ENCODE measurements at regions not wholly inside any gene's neighbourhood (a gene's known extent, or its start where the extent isn't known, plus 50 kb on each side); places are given as distances from the start of the nearest gene placed in this dataset.

DNA sequence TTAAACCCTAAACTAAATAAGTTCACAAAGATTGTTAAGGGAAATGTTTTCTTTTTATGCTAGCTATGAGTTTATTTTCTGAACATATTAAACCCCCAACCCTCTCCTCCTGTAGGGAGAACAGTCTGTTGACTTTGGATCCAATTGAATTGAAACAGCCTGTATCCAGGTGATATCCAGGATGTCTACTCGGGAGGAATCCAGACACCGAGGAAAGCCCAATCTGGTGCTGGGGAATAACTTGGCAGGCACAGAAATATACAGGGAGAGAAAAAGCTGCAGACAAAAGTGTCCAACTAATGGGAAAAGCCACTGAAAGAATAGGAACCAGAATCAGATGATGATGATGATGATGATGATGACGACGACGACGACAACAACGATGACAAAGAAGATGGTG lies 93.9 kb upstream of the API5 start:
- no peaks in the 10 kb centered on the region for H3K36me3 ChIP-seq (replicated peaks in 1 of 2; ENCODE audit: control insufficient read depth in 1 of 2, insufficient read depth in 2 of 2, low read length in 2 of 2)
- in situ Hi-C loops (cut with HindIII; ENCODE audit: extremely low pct_ligation_motif_present, low pct_unique_long_range_greater_than_20kb), result no loop called here

More for the DNA sequence above, 93.9 kb upstream of the API5 start:
- Histone ChIP-seq H3K4me3 (replicated peaks in 1 of 3; ENCODE audit: insufficient read depth in 1 of 3, low read depth in 2 of 3, low read length in 3 of 3) (no peak overlapping the region), H3K79me2 (ENCODE audit: insufficient read depth, low read length) (no peaks in the 10 kb centered on the region), H3K9me3 (ENCODE audit: low read length) (no peaks in the 10 kb centered on the region; the same call in 1 of the 2 replicates), H4K20me1 (ENCODE audit: insufficient read depth, low read length) (no peaks in the 10 kb centered on the region), H3K27me3 (ENCODE audit: control insufficient read depth in 1 of 2, insufficient read depth in 2 of 2, low read length in 2 of 2) (no peaks in the 10 kb centered on the region), H3K27ac (ENCODE audit: extremely low read length, insufficient read depth, low read length) (no peak overlapping the region), H3K4me2 (ENCODE audit: low read depth, low read length) (no peak overlapping the region), H2AFZ (ENCODE audit: low read length) (no peak overlapping the region), H3K9ac (ENCODE audit: insufficient read depth, low read depth, low read length) (no peak overlapping the region), H3K4me1 (ENCODE audit: insufficient read depth, low read length) (no peaks in the 10 kb centered on the region)
- ChIA-PET POLR2A (no interaction called here), CTCF (ENCODE audit: low intra/inter-chr PET ratio, low total read pairs) (no interaction called here)
- under 1% methylated on average over 7 of the region's 7 CpGs for WGBS (ENCODE audit: low lambda C conversion rate)
- DNase-seq (ENCODE audit: low spot score) (no peak), ATAC-seq (no peak), FAIRE-seq (no peak)
- intact Hi-C loops (cut with micrococcal nuclease; ENCODE audit: unreplicated experiment), result no loop called here
- TF ChIP-seq, protein P1, sequence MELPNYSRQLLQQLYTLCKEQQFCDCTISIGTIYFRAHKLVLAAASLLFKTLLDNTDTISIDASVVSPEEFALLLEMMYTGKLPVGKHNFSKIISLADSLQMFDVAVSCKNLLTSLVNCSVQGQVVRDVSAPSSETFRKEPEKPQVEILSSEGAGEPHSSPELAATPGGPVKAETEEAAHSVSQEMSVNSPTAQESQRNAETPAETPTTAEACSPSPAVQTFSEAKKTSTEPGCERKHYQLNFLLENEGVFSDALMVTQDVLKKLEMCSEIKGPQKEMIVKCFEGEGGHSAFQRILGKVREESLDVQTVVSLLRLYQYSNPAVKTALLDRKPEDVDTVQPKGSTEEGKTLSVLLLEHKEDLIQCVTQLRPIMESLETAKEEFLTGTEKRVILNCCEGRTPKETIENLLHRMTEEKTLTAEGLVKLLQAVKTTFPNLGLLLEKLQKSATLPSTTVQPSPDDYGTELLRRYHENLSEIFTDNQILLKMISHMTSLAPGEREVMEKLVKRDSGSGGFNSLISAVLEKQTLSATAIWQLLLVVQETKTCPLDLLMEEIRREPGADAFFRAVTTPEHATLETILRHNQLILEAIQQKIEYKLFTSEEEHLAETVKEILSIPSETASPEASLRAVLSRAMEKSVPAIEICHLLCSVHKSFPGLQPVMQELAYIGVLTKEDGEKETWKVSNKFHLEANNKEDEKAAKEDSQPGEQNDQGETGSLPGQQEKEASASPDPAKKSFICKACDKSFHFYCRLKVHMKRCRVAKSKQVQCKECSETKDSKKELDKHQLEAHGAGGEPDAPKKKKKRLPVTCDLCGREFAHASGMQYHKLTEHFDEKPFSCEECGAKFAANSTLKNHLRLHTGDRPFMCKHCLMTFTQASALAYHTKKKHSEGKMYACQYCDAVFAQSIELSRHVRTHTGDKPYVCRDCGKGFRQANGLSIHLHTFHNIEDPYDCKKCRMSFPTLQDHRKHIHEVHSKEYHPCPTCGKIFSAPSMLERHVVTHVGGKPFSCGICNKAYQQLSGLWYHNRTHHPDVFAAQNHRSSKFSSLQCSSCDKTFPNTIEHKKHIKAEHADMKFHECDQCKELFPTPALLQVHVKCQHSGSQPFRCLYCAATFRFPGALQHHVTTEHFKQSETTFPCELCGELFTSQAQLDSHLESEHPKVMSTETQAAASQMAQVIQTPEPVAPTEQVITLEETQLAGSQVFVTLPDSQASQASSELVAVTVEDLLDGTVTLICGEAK (IDR thresholded peaks at IDR 0.05), result no peak
- TF ChIP-seq, protein P1 (CRISPR knock-in tag; IDR thresholded peaks at IDR 0.05), result no peak
- peak; percentile 90 for TF ChIP-seq CREB1 (IDR thresholded peaks at IDR 0.05)
- TF ChIP-seq CREB1 (CRISPR knock-in tag; IDR thresholded peaks at IDR 0.05), result no peak
- BruUV-seq (replicated peaks), result no TSS peak
